H1 (cell line): ENCODE measurements at regions not wholly inside any gene's neighbourhood (a gene's known extent, or its start where the extent isn't known, plus 50 kb on each side); places are given as distances from the start of the nearest gene placed in this dataset.

Source experiments
- CTCF ChIP-seq, 3 experiments: IDR thresholded peaks; 1 replicate in 2 of 3; 2 replicates in 1 of 3; pipeline versions ENCODE4 v1.5.1 to v1.6.1; 2011; ENCODE audit warnings: low read length in 3 of 3, mild to moderate bottlenecking in 3 of 3, inconsistent platforms in 2 of 3, low read depth in 1 of 3, moderate library complexity in 1 of 3; ENCODE audit not compliant: insufficient read depth in 1 of 3; ENCODE audit errors: control extremely low read depth in 1 of 3
- EP300 ChIP-seq, 2 experiments: IDR thresholded peaks; 1 replicate in 1 of 2; 2 replicates in 1 of 2; pipeline ENCODE4 v1.6.1; 2011 to 2012; ENCODE audit warnings: low read depth in 2 of 2, low read length in 2 of 2, mild to moderate bottlenecking in 2 of 2, borderline replicate concordance in 1 of 2, inconsistent platforms in 1 of 2, moderate library complexity in 1 of 2
- POLR2AphosphoS5 ChIP-seq: IDR thresholded peaks from 2 replicates; pipeline ENCODE4 v1.6.1; 2011; ENCODE audit warnings: low read depth, low read length
- TF ChIP-seq, protein P1 (sequence below): IDR thresholded peaks from 2 replicates; pipeline ENCODE4 v1.6.1; 2011; ENCODE audit warnings: low read length, improper control_type of control experiment

- TF ChIP-seq POLR2AphosphoS5 (no peak), CTCF (IDR thresholded peaks at IDR 0.05; ENCODE audit: control extremely low read depth in 1 of 3, insufficient read depth in 1 of 3, low read depth in 1 of 3, low read length in 3 of 3) (no peak), EP300 (IDR thresholded peaks at IDR 0.05; ENCODE audit: borderline replicate concordance in 1 of 2, low read depth in 2 of 2, low read length in 2 of 2) (no peak)
- TF ChIP-seq, protein P1, sequence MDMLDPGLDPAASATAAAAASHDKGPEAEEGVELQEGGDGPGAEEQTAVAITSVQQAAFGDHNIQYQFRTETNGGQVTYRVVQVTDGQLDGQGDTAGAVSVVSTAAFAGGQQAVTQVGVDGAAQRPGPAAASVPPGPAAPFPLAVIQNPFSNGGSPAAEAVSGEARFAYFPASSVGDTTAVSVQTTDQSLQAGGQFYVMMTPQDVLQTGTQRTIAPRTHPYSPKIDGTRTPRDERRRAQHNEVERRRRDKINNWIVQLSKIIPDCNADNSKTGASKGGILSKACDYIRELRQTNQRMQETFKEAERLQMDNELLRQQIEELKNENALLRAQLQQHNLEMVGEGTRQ, result no peak
Measured at GRCh38 chr7:131865911-131866310, 309.5 kb upstream of the PODXL start.
